Mesendoderm (in vitro differentiated cells): ENCODE measurements at regions not wholly inside any gene's neighbourhood (a gene's known extent, or its start where the extent isn't known, plus 50 kb on each side); places are given as distances from the start of the nearest gene placed in this dataset.
A peak's percentile ranks its signal among the peaks of the same experiment; 100 is the strongest.
"Not testable (repeated sequence)": the region's sequence is repeated elsewhere in the genome, so short reads cannot be mapped to it uniquely, and the experiment has no call there.

ENCODE experiments used
- DNase-seq: peaks from one replicate; pipeline ENCODE4 v3.0.0; 2013
- H2AK5ac ChIP-seq: 2 replicates; pipeline ENCODE4 v1.6.1; 2013; ENCODE audit warnings: low read length, inconsistent platforms
- H2BK120ac ChIP-seq: 2 replicates; pipeline ENCODE4 v1.6.1; 2013; ENCODE audit warnings: low read depth, mild to moderate bottlenecking, low read length, moderate library complexity, mixed read lengths
- H2BK15ac ChIP-seq: replicated peaks from 2 replicates; pipeline ENCODE4 v1.6.1; 2013; ENCODE audit warnings: low read depth, mild to moderate bottlenecking, moderate library complexity
- H2BK5ac ChIP-seq: 2 replicates; pipeline ENCODE4 v1.6.1; 2013; ENCODE audit warnings: low read length, inconsistent platforms
- H3K18ac ChIP-seq: 2 replicates; pipeline ENCODE4 v1.6.1; 2013; ENCODE audit warnings: mild to moderate bottlenecking, low read length, mixed read lengths
- H3K23ac ChIP-seq: one replicate; pipeline ENCODE4 v1.6.1; 2013; ENCODE audit warnings: low read length
- H3K27ac ChIP-seq: 2 replicates; pipeline ENCODE4 v1.5.1; 2013; ENCODE audit warnings: low read depth, mild to moderate bottlenecking, inconsistent platforms, low read length, moderate library complexity
- H3K27me3 ChIP-seq: 2 replicates; pipeline ENCODE4 v1.6.1; 2013; ENCODE audit warnings: low read length, control low read depth, mild to moderate bottlenecking, inconsistent platforms; ENCODE audit not compliant: insufficient read depth, poor library complexity
- H3K36me3 ChIP-seq: 2 replicates; pipeline ENCODE4 v1.6.1; 2013; ENCODE audit warnings: low read length, inconsistent platforms; ENCODE audit not compliant: control insufficient read depth, insufficient read depth
- H3K4ac ChIP-seq: one replicate; pipeline ENCODE4 v1.6.1; 2013; ENCODE audit warnings: low read depth, mild to moderate bottlenecking, low read length, moderate library complexity
- H3K4me1 ChIP-seq: 2 replicates; pipeline ENCODE4 v1.6.1; 2013; ENCODE audit warnings: low read depth, low read length, inconsistent platforms; ENCODE audit not compliant: control insufficient read depth
- H3K4me2 ChIP-seq: 2 replicates; pipeline ENCODE4 v1.6.1; 2013; ENCODE audit warnings: low read length
- H3K4me3 ChIP-seq: 2 replicates; pipeline ENCODE4 v1.5.1; 2013; ENCODE audit warnings: mild to moderate bottlenecking, low read length
- H3K56ac ChIP-seq: one replicate; pipeline ENCODE4 v1.6.1; 2013; ENCODE audit warnings: low read length
- H3K79me1 ChIP-seq: 2 replicates; pipeline ENCODE4 v1.6.1; 2013; ENCODE audit warnings: low read length, inconsistent platforms
- H3K79me2 ChIP-seq: 2 replicates; pipeline ENCODE4 v1.6.1; 2013; ENCODE audit warnings: mild to moderate bottlenecking, low read length; ENCODE audit not compliant: control insufficient read depth, insufficient read depth
- H3K9ac ChIP-seq: 2 replicates; pipeline ENCODE4 v1.6.1; 2013; ENCODE audit warnings: low read length, inconsistent platforms
- H4K5ac ChIP-seq: one replicate; pipeline ENCODE4 v1.6.1; 2013; ENCODE audit warnings: low read length
- H4K8ac ChIP-seq: one replicate; pipeline ENCODE4 v1.6.1; 2013; ENCODE audit warnings: low read depth, mild to moderate bottlenecking, control low read depth, low read length, moderate library complexity
- WGBS: extraction: QIAGEN DNeasy Blood & Tissue Kit; methylation state at CpG from one replicate; pipeline ENCODE4 v1.1.7; 2013; ENCODE audit warnings: low lambda C conversion rate, missing lambda C conversion rate; ENCODE audit not compliant: insufficient coverage; ENCODE audit errors: extremely low coverage; 5-methylcytosine and 5-hydroxymethylcytosine counted together

GRCh38 chr18:38644875-38645641, 1079.5 kb upstream of the CELF4 start:
- no peak overlapping the region for H4K5ac ChIP-seq
- no peak overlapping the region for H3K4ac ChIP-seq
- no peak overlapping the region for H3K18ac ChIP-seq
- H3K4me2 ChIP-seq, result no peak overlapping the region
- H4K8ac ChIP-seq, result no peak overlapping the region
- no peak overlapping the region for H3K4me3 ChIP-seq
- H3K27ac ChIP-seq, result no peak overlapping the region
- no peak overlapping the region for H3K9ac ChIP-seq
- no peak overlapping the region for H2BK15ac ChIP-seq
- H2BK5ac ChIP-seq, result no peak overlapping the region
- no peaks in the 10 kb centered on the region for H3K79me2 ChIP-seq
- H3K23ac ChIP-seq, result no peak overlapping the region
- H3K79me1 ChIP-seq, result no peaks in the 10 kb centered on the region
- H2AK5ac ChIP-seq, result no peak overlapping the region
- WGBS, result no CpG with 5 or more reads among the region's 4 CpGs
- H3K4me1 ChIP-seq, result no peaks in the 10 kb centered on the region
- H2BK120ac ChIP-seq, result no peak overlapping the region
- no peak overlapping the region for H3K56ac ChIP-seq
- no peak for DNase-seq
- H3K27me3 ChIP-seq, result no peaks in the 10 kb centered on the region
- H3K36me3 ChIP-seq, result no peaks in the 10 kb centered on the region

GRCh38 chr18:38642711-38643110, 1077.1 kb upstream of the CELF4 start:
- no peak overlapping the region for H3K4ac ChIP-seq
- WGBS, result no CpG with 5 or more reads among the region's 3 CpGs
- H3K4me3 ChIP-seq, result no peak overlapping the region
- no peak overlapping the region for H2BK120ac ChIP-seq
- no peak for DNase-seq
- no peak overlapping the region for H3K4me2 ChIP-seq
- H3K18ac ChIP-seq, result no peak overlapping the region
- no peak overlapping the region for H2AK5ac ChIP-seq
- no peak overlapping the region for H2BK15ac ChIP-seq
- H2BK5ac ChIP-seq, result no peak overlapping the region
- H3K27me3 ChIP-seq, result no peaks in the 10 kb centered on the region
- H3K79me1 ChIP-seq, result no peaks in the 10 kb centered on the region
- H3K9ac ChIP-seq, result no peak overlapping the region
- H3K56ac ChIP-seq, result no peak overlapping the region
- no peak overlapping the region for H4K5ac ChIP-seq
- H3K79me2 ChIP-seq, result no peaks in the 10 kb centered on the region
- H3K36me3 ChIP-seq, result no peaks in the 10 kb centered on the region
- no peak overlapping the region for H3K23ac ChIP-seq
- no peak overlapping the region for H3K27ac ChIP-seq
- H4K8ac ChIP-seq, result no peak overlapping the region
- H3K4me1 ChIP-seq, result no peaks in the 10 kb centered on the region

DNA sequence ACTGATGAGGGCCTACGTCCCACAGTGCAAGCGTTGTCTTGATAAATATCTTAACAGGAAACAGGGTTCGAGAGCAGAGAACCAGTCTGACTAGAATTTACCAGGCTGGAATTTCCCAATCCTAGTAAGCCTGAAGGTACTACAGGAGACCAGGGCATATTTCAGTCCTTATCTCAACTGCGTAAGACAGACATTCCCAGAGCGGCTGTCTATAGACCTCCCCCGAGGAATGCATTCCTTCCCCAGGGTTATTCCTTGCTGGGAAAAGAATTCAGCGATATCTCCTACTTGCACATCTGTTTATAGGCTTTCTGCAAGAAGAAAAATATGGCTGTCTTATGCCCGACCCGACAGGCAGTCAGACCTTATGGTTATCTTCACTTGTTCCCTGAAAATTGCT, 1074.1 kb upstream of the CELF4 start:
- peak; percentile 35 for DNase-seq
- H3K56ac ChIP-seq, H2BK120ac ChIP-seq, H3K23ac ChIP-seq, H4K8ac ChIP-seq, H3K9ac ChIP-seq, H2BK5ac ChIP-seq, H3K4ac ChIP-seq, H3K27ac ChIP-seq, H3K4me3 ChIP-seq, H4K5ac ChIP-seq, H3K36me3 ChIP-seq, H2BK15ac ChIP-seq, H3K27me3 ChIP-seq, H2AK5ac ChIP-seq, H3K4me1 ChIP-seq, H3K4me2 ChIP-seq, H3K79me1 ChIP-seq, H3K18ac ChIP-seq, H3K79me2 ChIP-seq: not testable (repeated sequence)
- no CpG with 5 or more reads among the region's 9 CpGs for WGBS

DNA sequence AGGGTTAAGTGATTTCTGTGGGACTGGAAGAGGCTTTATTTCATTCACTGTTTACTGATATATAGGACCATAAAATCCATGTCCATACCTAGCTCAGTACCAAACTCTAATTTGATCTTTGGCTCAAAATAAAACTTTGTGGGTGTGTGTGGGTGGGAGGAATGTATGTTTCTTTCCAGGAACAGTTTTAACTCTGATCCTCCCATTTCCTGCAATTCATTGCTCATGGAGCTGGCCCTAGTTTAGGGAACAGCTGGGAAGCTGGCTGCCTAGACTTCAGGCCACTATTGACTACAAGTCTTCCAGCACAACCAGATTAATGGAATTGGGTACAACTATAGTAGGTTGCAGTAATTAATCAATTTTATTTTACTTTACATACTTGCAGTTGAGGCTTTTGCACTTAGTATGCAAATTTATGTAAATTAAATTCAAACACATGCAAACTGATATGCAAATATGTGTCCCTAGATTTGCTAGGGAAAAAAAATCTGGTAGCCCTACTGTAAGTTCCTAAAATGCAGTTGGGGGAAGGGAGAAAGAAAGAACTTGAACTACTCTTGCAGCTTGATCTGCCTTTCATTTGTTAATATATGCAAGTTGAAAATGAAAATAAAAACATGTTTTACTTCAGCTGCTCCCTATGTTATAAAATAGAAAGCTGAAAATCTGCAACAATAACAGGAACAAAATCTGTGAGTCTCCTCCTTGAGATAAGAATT, 1070.3 kb upstream of the CELF4 start:
- Histone ChIP-seq H4K5ac (no peak overlapping the region), H4K8ac (no peak overlapping the region), H2BK15ac (no peak overlapping the region), H3K27ac (no peak overlapping the region), H3K4ac (no peak overlapping the region), H2AK5ac (no peak overlapping the region), H3K36me3 (no peaks in the 10 kb centered on the region), H3K56ac (no peak overlapping the region), H3K4me3 (no peak overlapping the region), H3K4me2 (no peak overlapping the region), H3K23ac (no peak overlapping the region), H3K4me1 (no peaks in the 10 kb centered on the region), H3K18ac (no peak overlapping the region), H2BK120ac (no peak overlapping the region), H3K27me3 (no peaks in the 10 kb centered on the region), H3K79me2 (no peaks in the 10 kb centered on the region), H3K79me1 (no peaks in the 10 kb centered on the region), H2BK5ac (no peak overlapping the region), H3K9ac (no peak overlapping the region)
- peak; percentile 6 for DNase-seq

DNA sequence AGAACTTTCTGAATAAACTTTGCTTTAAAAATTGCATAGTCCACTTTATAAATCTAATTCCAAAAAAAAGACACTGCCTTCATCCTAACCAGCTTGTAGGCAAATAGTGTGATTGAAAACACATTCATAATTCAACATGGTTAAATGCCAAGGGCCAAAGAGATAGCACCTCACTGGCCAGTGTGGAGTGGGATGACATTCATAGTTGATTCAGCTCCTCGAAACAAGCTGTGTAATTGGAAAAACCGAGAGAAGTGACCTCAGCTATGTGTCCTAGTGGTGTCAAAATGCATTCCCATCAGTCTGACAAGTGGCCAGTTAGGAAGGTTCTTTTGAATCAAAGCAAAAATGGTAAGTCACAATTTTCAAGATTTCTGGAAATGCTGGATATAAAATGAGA, 1068.5 kb upstream of the CELF4 start:
- Histone ChIP-seq H3K4ac (no peak overlapping the region), H3K79me2 (no peaks in the 10 kb centered on the region), H3K27me3 (no peaks in the 10 kb centered on the region), H2BK5ac (no peak overlapping the region), H3K9ac (no peak overlapping the region), H4K5ac (no peak overlapping the region), H2BK120ac (no peak overlapping the region), H3K4me2 (no peak overlapping the region), H4K8ac (no peak overlapping the region), H3K36me3 (no peaks in the 10 kb centered on the region), H2AK5ac (no peak overlapping the region), H3K79me1 (no peaks in the 10 kb centered on the region), H3K18ac (no peak overlapping the region), H3K23ac (no peak overlapping the region), H3K4me1 (no peaks in the 10 kb centered on the region), H3K27ac (no peak overlapping the region), H3K4me3 (no peak overlapping the region), H3K56ac (no peak overlapping the region), H2BK15ac (no peak overlapping the region)
- no CpG with 5 or more reads among the region's 2 CpGs for WGBS
- DNase-seq, result no peak
